ENCODE measurements at regions not wholly inside any gene's neighbourhood (a gene's known extent, or its start where the extent isn't known, plus 50 kb on each side); places are given as distances from the start of the nearest gene placed in this dataset.
A peak's percentile ranks its signal among the peaks of the same experiment; 100 is the strongest.

GRCh38 chrX:3815896-3816664 lies 102.6 kb upstream of the PRKX start (continued):
- TF ChIP-seq CTCF (IDR thresholded peaks at IDR 0.05 in 2 of 3, conservative IDR thresholded peaks at IDR 0.05 in 1 of 3; ENCODE audit: control insufficient read depth in 2 of 3, extremely low read depth in 1 of 3, insufficient read depth in 1 of 3, low read depth in 3 of 3, low read length in 3 of 3) (peak; percentile 15 to 19 (median 15); a peak in 2 of 6 replicates), USF2 (IDR thresholded peaks at IDR 0.05; ENCODE audit: borderline replicate concordance, low read depth, low read length) (no peak), ZSCAN29 (IDR thresholded peaks at IDR 0.05) (no peak), PAX5 (IDR thresholded peaks at IDR 0.05; ENCODE audit: borderline replicate concordance, low read depth, low read length) (no peak), ZBTB33 (IDR thresholded peaks at IDR 0.05) (no peak), CHD1 (IDR thresholded peaks at IDR 0.05; ENCODE audit: low read depth, low read length) (no peak), BCL11A (IDR thresholded peaks at IDR 0.05; ENCODE audit: low read depth, low read length) (no peak), JUND (IDR thresholded peaks at IDR 0.05; ENCODE audit: low read depth, low read length) (no peak), ATF7 (IDR thresholded peaks at IDR 0.05; ENCODE audit: low read depth) (no peak), CREB1 (IDR thresholded peaks at IDR 0.05; ENCODE audit: low read depth) (peak; percentile 42; the same call in 1 of the 2 replicates), RUNX3 (IDR thresholded peaks at IDR 0.05; ENCODE audit: low read length) (peak; percentile 33; the same call in 1 of the 2 replicates), CHD2 (IDR thresholded peaks at IDR 0.05; ENCODE audit: borderline replicate concordance, low read depth, low read length) (no peak), NR2C2 (IDR thresholded peaks at IDR 0.05; ENCODE audit: borderline replicate concordance, control insufficient read depth, insufficient read length, low read depth) (no peak), USF1 (IDR thresholded peaks at IDR 0.05; ENCODE audit: borderline replicate concordance, extremely low read length, insufficient read depth, low read depth, low read length) (no peak), RELA (IDR thresholded peaks at IDR 0.05; ENCODE audit: borderline replicate concordance, partially characterized antibody) (no peak), KLF5 (IDR thresholded peaks at IDR 0.05; ENCODE audit: partially characterized antibody) (no peak), E2F4 (IDR thresholded peaks at IDR 0.05; ENCODE audit: low read depth, low read length) (no peak), SMAD1 (IDR thresholded peaks at IDR 0.05; ENCODE audit: low read depth, partially characterized antibody) (no peak), POLR2AphosphoS5 (IDR thresholded peaks at IDR 0.05; ENCODE audit: low read length) (peak; percentile 50), BHLHE40 (IDR thresholded peaks at IDR 0.05; ENCODE audit: borderline replicate concordance in 1 of 2, low read depth in 2 of 2, low read length in 1 of 2) (peak in 1 of 2 experiments; percentile 42; a peak in 1 of 4 replicates), NFIC (IDR thresholded peaks at IDR 0.05; ENCODE audit: low read depth, low read length) (no peak), EED (IDR thresholded peaks at IDR 0.05; ENCODE audit: low read depth) (no peak)

Data from GM12878 (cell line).